RCC 7860 (cell line): ENCODE measurements at regions not wholly inside any gene's neighbourhood (a gene's known extent, or its start where the extent isn't known, plus 50 kb on each side); places are given as distances from the start of the nearest gene placed in this dataset.
"Not testable (repeated sequence)": the region's sequence is repeated elsewhere in the genome, so short reads cannot be mapped to it uniquely, and the experiment has no call there.

Source experiments
- DNase-seq: peaks from one replicate; pipeline ENCODE4 v3.0.0-alpha.2; 2015; ENCODE audit warnings: low spot score
- FAIRE-seq: peaks from 2 replicates; lab custom pipeline; 2012; peaks lifted over from hg19 to GRCh38; lab: Jason Lieb, UNC

DNA sequence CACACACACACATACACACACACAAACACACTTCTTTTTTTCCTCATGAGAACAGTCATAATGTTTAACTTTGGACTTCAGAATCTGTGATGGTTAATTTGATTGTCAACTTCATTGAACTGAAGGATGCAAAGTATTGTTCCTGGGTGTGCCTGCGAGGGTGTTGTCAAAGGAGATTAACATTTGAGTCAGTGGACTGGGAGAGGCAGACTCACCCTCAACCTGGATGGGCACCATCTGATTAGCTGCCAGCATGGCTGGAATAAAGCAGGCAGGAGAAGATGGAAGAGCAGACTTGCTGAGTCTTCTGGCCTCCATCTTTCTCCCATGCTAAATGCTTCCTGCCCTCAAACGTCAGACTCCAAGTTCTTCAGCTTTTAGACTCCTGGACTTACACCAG lies 167.6 kb upstream of the CRBN start:
- FAIRE-seq, DNase-seq: not testable (repeated sequence)

DNA sequence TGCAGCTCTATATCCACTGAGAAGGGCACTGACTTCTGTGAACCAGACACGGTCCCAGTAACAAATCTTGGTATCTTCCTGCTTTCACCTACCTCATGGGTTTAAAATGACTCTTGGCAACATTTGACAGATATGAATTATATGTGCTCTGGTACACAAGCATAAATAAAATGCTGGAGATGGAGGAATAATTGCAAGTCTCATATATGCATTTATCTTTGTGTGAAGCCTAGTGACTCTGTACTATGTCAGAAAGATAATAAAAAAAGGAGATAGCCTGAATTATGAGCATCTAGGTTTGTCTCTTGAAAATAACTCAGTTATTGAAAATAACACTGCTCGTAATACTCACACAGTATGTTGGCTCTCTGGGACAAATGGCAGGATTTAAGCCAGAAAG lies 167.1 kb upstream of the CRBN start:
- DNase-seq (no peak), FAIRE-seq (no peak)

GRCh38 chr3:3342141-3342540 lies 162.7 kb upstream of the CRBN start:
- FAIRE-seq (no peak), DNase-seq (no peak)

GRCh38 chr3:3340965-3341895 lies 161.7 kb upstream of the CRBN start:
- no peak for FAIRE-seq
- no peak for DNase-seq

DNA sequence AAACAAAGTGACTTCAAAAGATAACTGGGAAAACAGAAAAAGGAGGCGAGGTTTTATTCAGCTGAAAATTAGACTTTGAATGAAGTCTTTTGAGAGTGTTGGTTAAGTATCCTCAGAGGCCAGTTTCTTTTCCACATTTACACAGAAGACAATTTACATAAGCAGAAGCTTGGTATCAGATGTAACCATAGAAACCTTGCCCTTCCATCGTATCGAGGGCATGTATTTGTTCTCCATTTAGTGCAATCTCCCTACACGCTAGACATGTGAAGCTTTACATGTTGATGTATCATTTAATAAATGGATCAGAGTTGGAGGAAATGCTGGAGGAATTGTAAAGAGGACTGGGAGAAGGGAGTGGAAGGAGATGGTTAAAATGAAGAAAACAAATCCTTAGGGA lies 161.0 kb upstream of the CRBN start:
- DNase-seq (no peak), FAIRE-seq (no peak)

- FAIRE-seq, result no peak
- no peak for DNase-seq
These were observed 156.4 kb upstream of the CRBN start for GRCh38 chr3:3335903-3336302.

DNA sequence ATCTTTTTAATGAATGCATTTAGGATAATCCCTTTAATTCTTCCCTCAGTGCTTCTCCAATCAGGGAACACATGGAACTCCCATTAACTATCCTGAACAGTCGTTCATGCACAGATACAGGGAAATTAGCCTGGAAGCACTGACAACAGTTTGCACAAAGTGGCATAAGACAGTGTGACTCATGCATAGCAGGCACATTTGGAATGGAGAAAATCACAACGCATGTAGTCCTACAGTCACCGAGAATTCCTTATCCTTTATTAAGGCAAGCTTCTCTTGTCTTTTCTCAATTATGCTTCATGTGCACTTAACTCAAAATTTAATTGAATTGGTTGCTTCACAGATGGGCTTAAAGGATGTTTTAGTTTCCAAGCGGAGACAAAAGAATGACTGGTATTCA lies 155.0 kb upstream of the CRBN start:
- no peak for DNase-seq
- no peak for FAIRE-seq

- no peak for FAIRE-seq
- DNase-seq, result no peak
These were observed 154.1 kb upstream of the CRBN start for GRCh38 chr3:3333571-3333970.

DNA sequence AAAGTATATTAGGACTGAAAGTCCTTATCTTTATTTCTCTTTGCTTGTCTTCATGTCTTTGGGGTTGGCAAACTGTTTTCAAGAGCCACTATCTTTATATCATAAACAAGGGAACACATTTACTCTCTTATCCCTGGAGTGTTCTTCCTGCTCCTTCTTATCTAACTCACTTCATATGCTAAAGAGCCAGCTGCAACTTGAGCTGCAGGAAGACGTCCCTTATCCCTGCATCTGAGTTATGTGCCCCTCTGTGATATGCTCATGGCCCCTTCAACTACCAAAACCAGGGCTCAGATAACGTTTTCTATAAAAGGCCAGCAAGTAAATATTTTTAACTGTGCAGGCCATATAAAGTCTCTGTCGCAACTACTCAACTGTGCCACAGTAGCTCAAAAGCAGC lies 137.0 kb upstream of the CRBN start:
- FAIRE-seq (no peak), DNase-seq (no peak)

- no peak for FAIRE-seq
These were observed 136.4 kb upstream of the CRBN start for GRCh38 chr3:3315846-3316245.

GRCh38 chr3:3309887-3310286 lies 130.4 kb upstream of the CRBN start:
- FAIRE-seq (no peak), DNase-seq (no peak)

More at GRCh38 chr3:3315846-3316245, 136.4 kb upstream of the CRBN start:
- DNase-seq, result no peak

DNA sequence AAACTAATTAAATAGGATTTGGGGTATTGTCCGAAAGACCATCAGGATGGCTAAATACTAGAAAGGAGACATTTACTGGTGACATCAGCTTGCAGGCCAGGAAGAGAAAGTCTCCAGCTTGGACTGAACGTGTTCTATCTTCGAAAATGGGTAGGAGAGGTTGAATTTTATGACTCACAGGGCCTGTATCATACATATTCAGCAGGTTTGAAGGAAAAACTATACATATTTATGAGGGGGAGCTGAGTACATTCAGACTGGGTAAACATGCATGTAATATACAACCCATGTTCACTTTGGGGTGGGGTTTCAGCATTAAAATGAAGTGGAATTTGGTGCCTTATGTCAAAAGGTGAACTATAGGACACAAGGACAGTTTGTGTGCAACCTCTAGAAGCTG lies 129.3 kb upstream of the CRBN start:
- DNase-seq (no peak), FAIRE-seq (no peak)

- no peak for DNase-seq
- FAIRE-seq, result no peak
These were observed 128.0 kb upstream of the CRBN start for GRCh38 chr3:3307491-3307890.

- FAIRE-seq (no peak), DNase-seq (no peak)
These were observed 126.3 kb upstream of the CRBN start for GRCh38 chr3:3305841-3306240.

GRCh38 chr3:3305084-3305483 lies 125.6 kb upstream of the CRBN start:
- no peak for DNase-seq

GRCh38 chr3:3303636-3304035 lies 124.1 kb upstream of the CRBN start:
- DNase-seq (no peak), FAIRE-seq (no peak)

More at GRCh38 chr3:3305084-3305483, 125.6 kb upstream of the CRBN start:
- no peak for FAIRE-seq

DNA sequence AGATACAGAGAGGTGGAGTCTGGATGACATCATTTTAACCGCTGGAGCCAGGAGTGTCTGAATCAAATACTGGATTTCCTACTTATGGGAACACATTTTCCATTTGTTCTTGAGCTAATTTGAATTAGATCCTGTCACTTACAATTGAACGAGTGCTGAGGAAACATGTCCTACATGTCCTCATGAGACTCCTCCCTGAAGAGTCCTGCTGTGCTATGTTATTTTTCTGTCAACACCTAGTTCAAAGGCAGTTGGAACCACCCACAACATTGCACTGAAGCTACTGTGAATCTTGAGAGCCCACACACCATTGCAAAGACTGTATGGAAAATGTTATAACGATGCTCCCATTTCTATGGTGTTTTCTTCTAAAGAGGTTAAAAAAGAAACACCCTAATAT lies 123.5 kb upstream of the CRBN start:
- FAIRE-seq (no peak), DNase-seq (no peak)

- DNase-seq, result no peak
- FAIRE-seq, result no peak
These were observed 122.0 kb upstream of the CRBN start for GRCh38 chr3:3301476-3301875.

DNA sequence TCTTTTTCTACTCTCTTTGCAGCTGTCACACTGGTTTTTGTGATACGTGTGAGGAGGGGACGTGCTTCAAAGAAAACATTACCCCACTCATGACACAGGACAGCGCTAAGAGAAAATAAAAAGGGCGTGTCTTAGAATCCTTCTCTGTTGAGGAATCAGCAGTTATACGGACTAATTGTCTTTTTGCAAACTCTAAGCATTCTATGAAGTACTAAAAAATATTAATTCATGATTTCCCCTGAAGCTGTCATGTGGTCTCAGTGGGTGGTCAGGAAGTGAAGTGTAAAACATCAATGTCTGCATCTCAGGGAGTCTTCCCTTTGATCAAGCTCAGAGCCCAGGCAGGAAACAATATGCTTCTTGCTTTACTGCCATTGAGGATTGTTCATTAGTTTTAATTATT lies 117.5 kb upstream of the CRBN start:
- FAIRE-seq, result no peak
- no peak for DNase-seq

GRCh38 chr3:3295586-3295985 lies 116.1 kb upstream of the CRBN start:
- FAIRE-seq (no peak), DNase-seq (no peak)

DNA sequence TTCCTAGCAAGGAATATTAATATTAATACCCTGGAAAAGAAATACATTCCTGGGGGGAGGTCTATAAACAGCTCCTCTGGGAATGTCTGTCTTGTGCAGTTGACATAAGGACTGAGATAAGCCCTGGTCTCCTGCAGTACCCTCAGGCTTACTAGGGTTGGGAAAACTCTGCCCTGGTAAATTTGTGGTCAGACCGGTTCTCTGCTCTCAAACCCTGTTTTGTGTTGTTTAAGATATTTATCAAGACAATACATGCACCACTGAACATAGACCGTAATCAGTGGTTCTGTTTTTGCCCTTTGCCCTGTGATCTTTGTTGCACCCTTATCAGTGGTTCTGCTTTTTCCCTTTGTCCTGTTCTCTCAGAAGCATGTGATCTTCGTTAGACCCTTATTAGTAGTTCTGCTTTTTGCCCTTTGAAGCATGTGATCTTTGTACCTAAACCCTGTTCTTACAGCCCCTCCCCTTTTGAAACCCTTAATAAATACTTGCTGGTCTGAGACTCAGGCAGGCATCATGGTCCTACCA lies 112.3 kb upstream of the CRBN start:
- not testable (repeated sequence) for DNase-seq, FAIRE-seq

DNA sequence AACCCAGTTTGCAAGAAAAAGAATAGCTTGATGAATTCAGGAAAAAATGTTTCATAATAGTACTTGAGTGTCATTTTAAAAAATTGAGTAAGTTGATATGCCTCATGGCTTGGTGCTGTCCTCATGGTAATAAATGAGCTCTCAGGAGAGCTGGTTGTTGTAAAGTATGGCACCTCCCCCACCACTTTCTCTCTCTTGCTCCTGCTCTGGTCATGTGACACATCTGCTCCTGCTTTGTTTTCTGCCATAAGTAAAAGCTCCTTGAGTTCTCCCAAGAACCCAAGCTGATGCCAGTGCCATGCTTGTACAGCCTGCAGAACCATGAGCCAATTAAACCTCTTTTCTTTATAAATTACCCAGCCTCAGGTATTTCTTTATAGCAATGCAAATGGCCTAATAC lies 108.8 kb upstream of the CRBN start:
- DNase-seq (no peak), FAIRE-seq (no peak)
